DMS153 treated with DMSO at 0.1 percent for 48 hours (cell line): ENCODE measurements at regions not wholly inside any gene's neighbourhood (a gene's known extent, or its start where the extent isn't known, plus 50 kb on each side); places are given as distances from the start of the nearest gene placed in this dataset.
"Not testable (repeated sequence)": the region's sequence is repeated elsewhere in the genome, so short reads cannot be mapped to it uniquely, and the experiment has no call there.

Experiments
- DNase-seq: peaks from one replicate; lab custom pipeline; 2025; ENCODE audit not compliant: unreplicated experiment; lab: John Stamatoyannopoulos, UW

GRCh38 chr11:123344790-123345357 is 85.2 kb upstream of the GRAMD1B start:
- DNase-seq, result peak; percentile 52

- DNase-seq, result not testable (repeated sequence)
Observed at GRCh38 chr11:123344188-123344587, 85.9 kb upstream of the GRAMD1B start.

- DNase-seq, result no peak
Observed at GRCh38 chr11:123338997-123339752, 90.9 kb upstream of the GRAMD1B start.

GRCh38 chr11:123338266-123338800 is 91.7 kb upstream of the GRAMD1B start:
- no peak for DNase-seq

- DNase-seq, result no peak
Observed at GRCh38 chr11:123334925-123335324, 95.1 kb upstream of the GRAMD1B start.

GRCh38 chr11:123332577-123332976 is 97.5 kb upstream of the GRAMD1B start:
- not testable (repeated sequence) for DNase-seq

GRCh38 chr11:123330948-123331347 is 99.1 kb upstream of the GRAMD1B start:
- DNase-seq, result no peak

GRCh38 chr11:123330471-123330870 is 99.6 kb upstream of the GRAMD1B start:
- no peak for DNase-seq

- DNase-seq, result no peak
Observed at GRCh38 chr11:123330071-123330470, 100.0 kb upstream of the GRAMD1B start.

GRCh38 chr11:123328281-123328867 is 101.7 kb upstream of the GRAMD1B start:
- no peak for DNase-seq

GRCh38 chr11:123325533-123325932 is 104.5 kb upstream of the GRAMD1B start:
- DNase-seq, result no peak

- DNase-seq, result no peak
Observed at GRCh38 chr11:123323568-123323967, 106.5 kb upstream of the GRAMD1B start.

- no peak for DNase-seq
Observed at GRCh38 chr11:123321636-123322035, 108.4 kb upstream of the GRAMD1B start.

GRCh38 chr11:123318623-123319022 is 111.4 kb upstream of the GRAMD1B start:
- no peak for DNase-seq

- not testable (repeated sequence) for DNase-seq
Observed at GRCh38 chr11:123318132-123318531, 111.9 kb upstream of the GRAMD1B start.

GRCh38 chr11:123316003-123316402 is 114.1 kb upstream of the GRAMD1B start:
- no peak for DNase-seq

- no peak for DNase-seq
Observed at GRCh38 chr11:123314972-123315371, 115.1 kb upstream of the GRAMD1B start.

- no peak for DNase-seq
Observed at GRCh38 chr11:123313262-123313661, 116.8 kb upstream of the GRAMD1B start.

- DNase-seq, result peak; percentile 51
Observed at GRCh38 chr11:123308077-123308476, 113.0 kb upstream of the CLMP start.

GRCh38 chr11:123307276-123307675 is 112.2 kb upstream of the CLMP start:
- DNase-seq, result no peak

- no peak for DNase-seq
Observed at GRCh38 chr11:123306531-123306930, 111.5 kb upstream of the CLMP start.
